Astrocyte of the spinal cord (primary cell): ENCODE measurements at regions not wholly inside any gene's neighbourhood (a gene's known extent, or its start where the extent isn't known, plus 50 kb on each side); places are given as distances from the start of the nearest gene placed in this dataset.
"Not testable (repeated sequence)": the region's sequence is repeated elsewhere in the genome, so short reads cannot be mapped to it uniquely, and the experiment has no call there.

Experiments
- DNase-seq: peaks from one replicate; pipeline ENCODE4 v3.0.0; 2011; ENCODE audit warnings: low read depth, low spot score
- H3K4me3 ChIP-seq: 2 replicates; pipeline ENCODE4 v1.5.1; 2011; ENCODE audit warnings: low read depth, mild to moderate bottlenecking, low read length, moderate library complexity
- in situ Hi-C: cut with HindIII; loops from 2 replicates; pipeline ENCODE4 v1.10.0; 2017; ENCODE audit warnings: low sequenced_read_pairs
- TF ChIP-seq, protein P1 (sequence below): IDR thresholded peaks from 2 replicates; pipeline ENCODE4 v1.5.1; 2012; ENCODE audit warnings: low read depth, mild to moderate bottlenecking, low read length, inconsistent platforms

DNA sequence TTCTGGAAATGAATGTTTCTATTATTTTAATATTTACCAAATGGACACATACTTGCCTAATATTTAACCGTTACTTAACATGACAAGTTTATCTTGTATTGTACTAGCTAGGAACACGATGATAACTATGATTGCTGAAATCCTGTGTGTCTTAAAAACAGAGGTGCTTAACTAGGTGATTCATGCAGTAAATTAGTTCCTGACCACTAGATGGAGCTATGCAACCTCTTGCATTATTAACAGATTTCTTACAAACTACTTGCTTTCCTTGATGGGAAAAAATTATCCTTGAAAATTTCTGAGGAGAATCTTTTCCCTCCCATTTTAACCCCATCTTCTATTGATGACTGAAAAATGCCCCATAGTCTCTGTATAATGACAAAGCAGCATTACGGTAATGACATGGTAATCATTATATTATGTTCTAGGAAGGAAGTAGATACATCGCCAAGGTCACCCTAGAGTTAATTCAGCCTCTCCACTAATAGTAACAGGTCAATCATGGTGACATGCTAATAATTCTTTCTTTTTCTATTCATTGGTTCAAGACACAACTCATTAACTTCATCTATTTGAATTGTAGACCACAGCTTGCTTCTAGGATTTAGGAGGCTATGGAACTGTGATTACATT lies 844.2 kb downstream of the RAPGEF2 start:
- DNase-seq, result peak; percentile 83
- in situ Hi-C loops, result no loop called here
- no peak overlapping the region for H3K4me3 ChIP-seq
- TF ChIP-seq, protein P1, sequence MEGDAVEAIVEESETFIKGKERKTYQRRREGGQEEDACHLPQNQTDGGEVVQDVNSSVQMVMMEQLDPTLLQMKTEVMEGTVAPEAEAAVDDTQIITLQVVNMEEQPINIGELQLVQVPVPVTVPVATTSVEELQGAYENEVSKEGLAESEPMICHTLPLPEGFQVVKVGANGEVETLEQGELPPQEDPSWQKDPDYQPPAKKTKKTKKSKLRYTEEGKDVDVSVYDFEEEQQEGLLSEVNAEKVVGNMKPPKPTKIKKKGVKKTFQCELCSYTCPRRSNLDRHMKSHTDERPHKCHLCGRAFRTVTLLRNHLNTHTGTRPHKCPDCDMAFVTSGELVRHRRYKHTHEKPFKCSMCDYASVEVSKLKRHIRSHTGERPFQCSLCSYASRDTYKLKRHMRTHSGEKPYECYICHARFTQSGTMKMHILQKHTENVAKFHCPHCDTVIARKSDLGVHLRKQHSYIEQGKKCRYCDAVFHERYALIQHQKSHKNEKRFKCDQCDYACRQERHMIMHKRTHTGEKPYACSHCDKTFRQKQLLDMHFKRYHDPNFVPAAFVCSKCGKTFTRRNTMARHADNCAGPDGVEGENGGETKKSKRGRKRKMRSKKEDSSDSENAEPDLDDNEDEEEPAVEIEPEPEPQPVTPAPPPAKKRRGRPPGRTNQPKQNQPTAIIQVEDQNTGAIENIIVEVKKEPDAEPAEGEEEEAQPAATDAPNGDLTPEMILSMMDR, result peak; percentile 67

DNA sequence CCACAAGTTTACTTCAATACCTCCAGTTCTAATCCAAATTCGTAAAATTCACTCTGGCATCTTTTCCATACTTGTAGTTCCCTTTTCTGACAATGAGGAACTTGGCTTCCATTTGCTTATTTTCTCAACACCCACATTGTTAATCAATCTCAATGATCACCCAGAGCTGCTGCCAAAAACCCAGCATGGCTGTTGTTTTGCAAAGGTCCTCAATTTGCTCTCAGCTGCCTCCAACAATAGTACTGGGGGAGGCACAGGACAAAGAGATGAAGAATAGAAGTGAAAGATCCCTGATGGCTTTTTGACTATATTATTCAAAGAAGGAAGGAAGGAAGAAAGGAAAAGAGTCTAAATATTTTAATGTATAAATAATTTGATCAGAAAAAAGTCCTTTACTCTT lies 847.8 kb downstream of the RAPGEF2 start:
- DNase-seq, result no peak
- TF ChIP-seq, protein P1, result no peak
- in situ Hi-C loops, result no loop called here
- H3K4me3 ChIP-seq, result no peak overlapping the region

DNA sequence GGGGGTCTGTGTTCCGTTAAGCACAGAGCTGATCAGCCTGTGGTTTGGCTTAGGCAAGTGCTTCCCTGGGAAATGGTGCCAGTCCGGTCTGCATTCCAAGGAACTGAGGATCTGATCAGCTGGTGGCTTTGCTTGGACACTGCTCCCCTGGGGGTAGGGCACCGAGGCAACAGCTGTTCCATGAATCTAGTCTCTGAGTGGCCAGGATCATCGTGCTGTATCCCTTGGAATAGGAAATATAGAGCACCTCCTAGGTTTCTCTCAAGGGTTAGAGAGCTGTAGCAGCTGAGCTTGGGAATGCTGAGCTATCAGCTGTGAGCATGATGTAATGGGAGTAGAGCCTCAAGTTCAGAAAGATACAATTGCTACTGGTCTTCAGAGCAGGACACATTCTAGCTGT lies 863.9 kb downstream of the RAPGEF2 start:
- in situ Hi-C loops, result no loop called here
- TF ChIP-seq, protein P1, result no peak
- DNase-seq, result peak; percentile 5
- H3K4me3 ChIP-seq, result no peak overlapping the region

DNA sequence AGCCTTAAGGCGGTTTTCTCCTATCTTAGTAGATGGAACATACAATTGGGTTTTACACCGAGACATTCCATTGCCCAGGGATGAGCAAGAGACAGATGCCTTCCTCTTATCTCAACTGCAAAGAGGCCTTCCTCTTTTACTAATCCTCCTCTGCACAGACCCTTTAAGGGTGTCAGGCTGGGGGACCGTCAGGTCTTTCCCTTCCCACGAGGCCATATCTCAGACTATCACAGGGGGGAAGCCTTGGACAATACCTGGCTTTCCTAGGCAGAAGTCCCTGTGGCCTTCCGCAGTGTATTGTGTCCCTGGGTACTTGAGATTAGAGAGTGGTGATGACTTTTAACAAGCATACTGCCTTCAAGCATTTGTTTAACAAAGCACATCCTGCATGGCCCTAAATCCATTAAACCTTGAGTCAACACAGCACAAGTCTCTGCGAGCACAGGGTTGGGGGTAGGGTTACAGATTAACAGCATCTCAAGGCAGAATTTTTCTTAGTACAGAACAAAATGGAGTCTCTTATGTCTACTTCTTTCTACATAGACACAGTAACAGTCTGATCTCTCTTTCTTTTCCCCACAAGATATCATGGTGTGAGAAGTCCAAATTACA lies 874.1 kb downstream of the RAPGEF2 start:
- DNase-seq, in situ Hi-C loops, H3K4me3 ChIP-seq: not testable (repeated sequence)

DNA sequence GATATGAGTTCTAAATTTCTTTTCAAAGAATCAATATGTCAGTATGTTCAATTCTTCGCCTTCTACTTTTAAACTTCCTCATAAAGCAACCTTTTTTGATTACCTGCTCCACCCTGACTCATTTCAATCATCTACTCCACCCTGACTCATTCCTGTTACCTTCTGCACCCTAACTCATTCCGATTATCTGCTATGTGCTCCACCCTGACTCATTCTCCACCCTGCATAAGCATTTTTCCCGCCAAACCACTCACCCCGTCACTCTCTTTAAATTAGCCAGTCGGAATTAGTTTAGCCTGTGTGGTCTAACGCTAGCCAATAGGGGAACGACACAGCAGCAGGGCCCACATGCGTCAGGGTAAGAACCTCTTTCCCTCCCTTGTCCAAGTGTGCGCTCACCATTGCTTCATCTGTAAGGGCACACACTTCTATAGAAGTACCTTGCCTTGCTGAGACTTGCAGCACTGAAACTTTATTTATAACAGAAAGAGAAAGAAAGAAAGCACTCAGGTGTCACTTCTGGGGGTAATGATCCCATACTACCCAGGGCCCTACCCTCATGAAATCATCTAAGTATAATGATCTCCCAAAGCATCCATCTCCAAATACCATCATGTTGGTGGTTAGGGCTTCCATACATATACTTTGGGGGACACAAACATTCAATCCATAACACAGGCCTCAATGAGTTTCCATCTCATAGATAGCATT lies 875.2 kb downstream of the RAPGEF2 start:
- TF ChIP-seq, protein P1, result no peak
- no peak overlapping the region for H3K4me3 ChIP-seq
- DNase-seq, result no peak
- in situ Hi-C loops, result no loop called here

DNA sequence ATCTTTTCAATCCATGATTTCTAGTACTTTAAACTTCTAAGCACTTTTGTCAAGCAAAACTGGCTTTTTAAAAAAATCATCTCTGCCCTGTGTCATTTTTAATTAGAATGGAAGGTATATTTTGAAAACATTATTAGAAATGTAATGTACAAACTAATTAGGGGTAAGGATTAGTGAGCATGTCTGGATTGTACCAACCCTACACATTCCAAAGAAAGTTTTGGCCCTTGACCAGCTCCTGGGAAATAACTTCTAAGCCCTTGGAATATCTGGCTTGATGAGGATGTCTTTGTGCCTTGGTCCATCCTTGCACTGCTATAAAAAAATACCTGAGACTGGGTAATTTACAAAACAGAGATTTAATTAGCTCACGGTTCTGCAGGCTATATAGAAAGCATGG lies 876.5 kb downstream of the RAPGEF2 start:
- no peak overlapping the region for H3K4me3 ChIP-seq
- in situ Hi-C loops, result no loop called here
- TF ChIP-seq, protein P1, result no peak
- no peak for DNase-seq

DNA sequence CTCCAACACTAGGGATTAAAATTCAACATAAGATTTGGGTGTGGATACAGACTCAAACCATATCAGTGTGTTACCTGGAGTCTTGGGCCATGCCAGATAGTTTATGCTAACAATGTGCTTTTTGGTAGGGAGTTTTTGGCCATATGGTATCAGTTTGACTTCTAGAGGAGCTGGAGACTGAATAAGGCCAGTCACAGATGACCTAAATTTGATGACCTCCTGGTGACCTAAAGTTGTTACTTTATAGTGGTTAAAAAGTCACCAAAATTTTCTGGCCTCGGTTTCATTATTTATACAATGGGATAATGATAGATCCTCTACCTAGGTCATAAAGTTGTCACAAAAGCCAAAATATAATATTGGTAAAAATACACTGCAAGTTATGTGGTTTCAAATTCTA lies 877.1 kb downstream of the RAPGEF2 start:
- TF ChIP-seq, protein P1, result no peak
- in situ Hi-C loops, result no loop called here
- no peak for DNase-seq
- H3K4me3 ChIP-seq, result no peak overlapping the region
